Neural cell (in vitro differentiated cells): ENCODE measurements at regions not wholly inside any gene's neighbourhood (a gene's known extent, or its start where the extent isn't known, plus 50 kb on each side); places are given as distances from the start of the nearest gene placed in this dataset.

Experiments
- H2AFZ ChIP-seq: fragments of 200-600, 300-800 bp; sonication (generic), shearing (Covaris generic); 2 replicates; pipeline ENCODE4 v1.6.0; 2014; ENCODE audit warnings: low read depth, mild to moderate bottlenecking, antibody characterized with exemption, low read length, moderate library complexity
- H3F3A ChIP-seq: fragments of 200-600 bp; shearing (Covaris generic); 2 replicates; pipeline ENCODE4 v1.6.1; 2016; ENCODE audit warnings: mild to moderate bottlenecking, moderate library complexity, mixed read lengths, antibody characterized with exemption, low read length; ENCODE audit not compliant: insufficient read depth, poor library complexity, severe bottlenecking
- H3K27ac ChIP-seq: fragments of 200-600, 300-800 bp; sonication (generic), shearing (Covaris generic); 2 replicates; pipeline ENCODE4 v1.5.1; 2014; ENCODE audit warnings: mild to moderate bottlenecking, low read length, moderate library complexity
- H3K27me3 ChIP-seq: fragments of 300-800, 200-600 bp; sonication (generic), shearing (Covaris generic); 2 replicates; pipeline ENCODE4 v1.6.0; 2014; ENCODE audit warnings: mild to moderate bottlenecking, low read depth, low read length, moderate library complexity; ENCODE audit not compliant: insufficient read depth
- H3K36me3 ChIP-seq: fragments of 300-800, 200-600 bp; sonication (generic), shearing (Covaris generic); 2 replicates; pipeline ENCODE4 v1.5.1; 2014; ENCODE audit warnings: mild to moderate bottlenecking, antibody characterized with exemption, low read length, moderate library complexity; ENCODE audit not compliant: insufficient read depth
- H3K4me2 ChIP-seq: fragments of 300-800, 200-600 bp; sonication (generic), shearing (Covaris generic); 2 replicates; pipeline ENCODE4 v1.6.0; 2014; ENCODE audit warnings: mild to moderate bottlenecking, low read length
- H3K4me3 ChIP-seq: fragments of 300-800, 200-600 bp; sonication (generic), shearing (Covaris generic); 2 replicates; pipeline ENCODE4 v1.5.1; 2014; ENCODE audit warnings: mild to moderate bottlenecking, low read length, moderate library complexity
- H3K79me2 ChIP-seq: fragments of 200-600 bp; shearing (Covaris generic); replicated peaks from 2 replicates; pipeline ENCODE4 v1.6.0; 2014; ENCODE audit warnings: mild to moderate bottlenecking, low read length, moderate library complexity; ENCODE audit not compliant: insufficient read depth
- H3K9ac ChIP-seq: fragments of 300-800, 200-600 bp; sonication (generic), shearing (Covaris generic); 2 replicates; pipeline ENCODE4 v1.6.1; 2016; ENCODE audit warnings: mild to moderate bottlenecking, low read length, mixed read lengths
- H3K9me2 ChIP-seq: fragments of 200-600 bp; shearing (Covaris generic); 2 replicates; pipeline ENCODE4 v1.6.1; 2016; ENCODE audit warnings: mild to moderate bottlenecking, low read length, mixed read lengths; ENCODE audit not compliant: insufficient read depth
- H3K9me3 ChIP-seq: fragments of 200-600, 300-800 bp; sonication (generic), shearing (Covaris generic); 2 replicates; pipeline ENCODE4 v1.6.1; 2016; ENCODE audit warnings: mild to moderate bottlenecking, mixed run types, low read length, moderate library complexity, mixed read lengths
- H4K20me1 ChIP-seq: fragments of 200-600 bp; shearing (Covaris generic); 2 replicates; pipeline ENCODE4 v1.6.1; 2016; ENCODE audit warnings: mild to moderate bottlenecking, mixed run types; ENCODE audit not compliant: insufficient read depth
- EP300 ChIP-seq: fragments of 450-650 bp; conservative IDR thresholded peaks from 2 replicates; pipeline ENCODE4 v1.6.1; 2014; ENCODE audit warnings: antibody characterized with exemption, mild to moderate bottlenecking, moderate library complexity; ENCODE audit not compliant: poor library complexity, severe bottlenecking
- EZH2 ChIP-seq: fragments of 200-600, 300-800 bp; shearing (Covaris generic), sonication (generic); IDR thresholded peaks from 2 replicates; pipeline ENCODE4 v1.6.1; 2014; ENCODE audit warnings: antibody characterized with exemption, low read length, borderline replicate concordance, mild to moderate bottlenecking; ENCODE audit not compliant: insufficient read depth, poor library complexity, severe bottlenecking
- MXI1 ChIP-seq: fragments of 450-650 bp; conservative IDR thresholded peaks from 2 replicates; pipeline ENCODE4 v1.6.1; 2014; ENCODE audit warnings: antibody characterized with exemption, mild to moderate bottlenecking; ENCODE audit not compliant: poor library complexity, severe bottlenecking
- POLR2AphosphoS5 ChIP-seq: IDR thresholded peaks from 2 replicates; pipeline ENCODE4 v1.6.1; 2012
- RAD21 ChIP-seq: fragments of 450-650 bp; conservative IDR thresholded peaks from 2 replicates; pipeline ENCODE4 v1.6.1; 2014; ENCODE audit warnings: antibody characterized with exemption, mild to moderate bottlenecking, moderate library complexity
- SMC3 ChIP-seq: fragments of 450-650 bp; conservative IDR thresholded peaks from 2 replicates; pipeline ENCODE4 v1.6.1; 2014; ENCODE audit warnings: antibody characterized with exemption, mild to moderate bottlenecking, moderate library complexity; ENCODE audit not compliant: poor library complexity
- TAF1 ChIP-seq: IDR thresholded peaks from 2 replicates; pipeline ENCODE4 v1.6.1; 2012; ENCODE audit warnings: low read depth
- TF ChIP-seq, protein P1 (sequence below): IDR thresholded peaks from 2 replicates; pipeline ENCODE4 v1.6.1; 2012; ENCODE audit warnings: borderline replicate concordance
- TF ChIP-seq, protein P2 (sequence below): fragments of 450-650 bp; IDR thresholded peaks from 2 replicates; pipeline ENCODE4 v1.5.1; 2014; ENCODE audit warnings: antibody characterized with exemption, mild to moderate bottlenecking, moderate library complexity; ENCODE audit not compliant: poor library complexity, severe bottlenecking

DNA sequence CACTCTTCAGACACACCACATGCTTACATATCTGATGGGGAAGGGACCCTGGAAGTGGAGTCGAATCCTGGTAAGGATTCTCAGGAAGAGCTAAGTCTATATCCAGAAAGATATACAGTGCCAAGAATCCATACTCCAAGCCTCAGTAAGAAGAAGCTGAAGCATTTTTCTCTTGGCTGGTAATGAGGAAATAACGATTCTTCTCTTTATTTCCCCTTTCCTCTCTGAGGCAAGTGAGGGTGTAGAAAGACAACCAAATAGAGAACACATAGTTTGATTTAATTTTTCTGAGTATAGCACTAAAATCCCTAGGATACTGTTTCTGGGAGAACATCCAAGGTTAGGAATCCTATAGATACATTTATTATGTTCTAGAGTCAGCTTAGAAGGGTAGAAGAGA, 857.3 kb downstream of the TUSC7 start:
- Histone ChIP-seq H3K9me3 (no peaks in the 10 kb centered on the region), H3K36me3 (no peaks in the 10 kb centered on the region), H3F3A (no peaks in the 10 kb centered on the region), H3K27me3 (no peaks in the 10 kb centered on the region), H3K27ac (peak overlapping the region; percentile 65), H4K20me1 (no peaks in the 10 kb centered on the region), H3K4me2 (no peak overlapping the region), H3K9me2 (no peaks in the 10 kb centered on the region), H3K79me2 (no peaks in the 10 kb centered on the region), H3K4me3 (no peak overlapping the region), H2AFZ (no peak overlapping the region), H3K9ac (peak overlapping the region; percentile 25)
- TF ChIP-seq, protein P1, sequence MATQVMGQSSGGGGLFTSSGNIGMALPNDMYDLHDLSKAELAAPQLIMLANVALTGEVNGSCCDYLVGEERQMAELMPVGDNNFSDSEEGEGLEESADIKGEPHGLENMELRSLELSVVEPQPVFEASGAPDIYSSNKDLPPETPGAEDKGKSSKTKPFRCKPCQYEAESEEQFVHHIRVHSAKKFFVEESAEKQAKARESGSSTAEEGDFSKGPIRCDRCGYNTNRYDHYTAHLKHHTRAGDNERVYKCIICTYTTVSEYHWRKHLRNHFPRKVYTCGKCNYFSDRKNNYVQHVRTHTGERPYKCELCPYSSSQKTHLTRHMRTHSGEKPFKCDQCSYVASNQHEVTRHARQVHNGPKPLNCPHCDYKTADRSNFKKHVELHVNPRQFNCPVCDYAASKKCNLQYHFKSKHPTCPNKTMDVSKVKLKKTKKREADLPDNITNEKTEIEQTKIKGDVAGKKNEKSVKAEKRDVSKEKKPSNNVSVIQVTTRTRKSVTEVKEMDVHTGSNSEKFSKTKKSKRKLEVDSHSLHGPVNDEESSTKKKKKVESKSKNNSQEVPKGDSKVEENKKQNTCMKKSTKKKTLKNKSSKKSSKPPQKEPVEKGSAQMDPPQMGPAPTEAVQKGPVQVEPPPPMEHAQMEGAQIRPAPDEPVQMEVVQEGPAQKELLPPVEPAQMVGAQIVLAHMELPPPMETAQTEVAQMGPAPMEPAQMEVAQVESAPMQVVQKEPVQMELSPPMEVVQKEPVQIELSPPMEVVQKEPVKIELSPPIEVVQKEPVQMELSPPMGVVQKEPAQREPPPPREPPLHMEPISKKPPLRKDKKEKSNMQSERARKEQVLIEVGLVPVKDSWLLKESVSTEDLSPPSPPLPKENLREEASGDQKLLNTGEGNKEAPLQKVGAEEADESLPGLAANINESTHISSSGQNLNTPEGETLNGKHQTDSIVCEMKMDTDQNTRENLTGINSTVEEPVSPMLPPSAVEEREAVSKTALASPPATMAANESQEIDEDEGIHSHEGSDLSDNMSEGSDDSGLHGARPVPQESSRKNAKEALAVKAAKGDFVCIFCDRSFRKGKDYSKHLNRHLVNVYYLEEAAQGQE: no peak
- no peak for TF ChIP-seq EZH2
- TF ChIP-seq, protein P2, sequence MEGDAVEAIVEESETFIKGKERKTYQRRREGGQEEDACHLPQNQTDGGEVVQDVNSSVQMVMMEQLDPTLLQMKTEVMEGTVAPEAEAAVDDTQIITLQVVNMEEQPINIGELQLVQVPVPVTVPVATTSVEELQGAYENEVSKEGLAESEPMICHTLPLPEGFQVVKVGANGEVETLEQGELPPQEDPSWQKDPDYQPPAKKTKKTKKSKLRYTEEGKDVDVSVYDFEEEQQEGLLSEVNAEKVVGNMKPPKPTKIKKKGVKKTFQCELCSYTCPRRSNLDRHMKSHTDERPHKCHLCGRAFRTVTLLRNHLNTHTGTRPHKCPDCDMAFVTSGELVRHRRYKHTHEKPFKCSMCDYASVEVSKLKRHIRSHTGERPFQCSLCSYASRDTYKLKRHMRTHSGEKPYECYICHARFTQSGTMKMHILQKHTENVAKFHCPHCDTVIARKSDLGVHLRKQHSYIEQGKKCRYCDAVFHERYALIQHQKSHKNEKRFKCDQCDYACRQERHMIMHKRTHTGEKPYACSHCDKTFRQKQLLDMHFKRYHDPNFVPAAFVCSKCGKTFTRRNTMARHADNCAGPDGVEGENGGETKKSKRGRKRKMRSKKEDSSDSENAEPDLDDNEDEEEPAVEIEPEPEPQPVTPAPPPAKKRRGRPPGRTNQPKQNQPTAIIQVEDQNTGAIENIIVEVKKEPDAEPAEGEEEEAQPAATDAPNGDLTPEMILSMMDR: no peak
- TF ChIP-seq POLR2AphosphoS5: no peak

DNA sequence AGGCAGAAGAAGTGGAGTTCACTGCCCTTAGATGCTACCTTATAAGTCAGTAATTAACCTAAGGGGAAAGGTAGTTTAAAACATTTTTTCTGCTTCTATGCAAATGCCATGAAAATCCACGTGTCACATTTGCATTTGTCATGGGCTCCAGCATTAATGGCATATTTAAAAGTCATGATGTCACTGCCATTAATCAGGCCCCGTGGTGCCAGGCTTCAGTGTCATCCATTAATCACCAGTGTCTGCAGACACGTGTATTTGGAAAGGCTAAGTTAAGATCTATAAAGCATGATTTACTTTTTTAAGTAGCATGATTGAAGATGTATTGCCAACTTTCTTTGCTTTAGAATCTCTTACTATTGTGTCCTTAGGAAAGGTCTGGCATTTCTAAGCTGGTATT, 857.8 kb downstream of the TUSC7 start:
- Histone ChIP-seq H4K20me1 (no peaks in the 10 kb centered on the region), H3K9ac (no peak overlapping the region), H3K9me2 (no peaks in the 10 kb centered on the region), H3K27ac (peak overlapping the region; percentile 65), H3F3A (no peaks in the 10 kb centered on the region), H3K9me3 (no peaks in the 10 kb centered on the region), H3K36me3 (no peaks in the 10 kb centered on the region), H2AFZ (no peak overlapping the region), H3K4me2 (no peak overlapping the region), H3K4me3 (no peak overlapping the region), H3K27me3 (no peaks in the 10 kb centered on the region), H3K79me2 (no peaks in the 10 kb centered on the region)
- TF ChIP-seq, protein P1: no peak
- TF ChIP-seq RAD21 (no peak), EP300 (no peak), SMC3 (no peak), EZH2 (no peak), MXI1 (no peak), POLR2AphosphoS5 (no peak), TAF1 (no peak)
- TF ChIP-seq, protein P2: no peak
